Upper lobe of left lung (tissue), 6 donors: ENCODE measurements at regions not wholly inside any gene's neighbourhood (a gene's known extent, or its start where the extent isn't known, plus 50 kb on each side); places are given as distances from the start of the nearest gene placed in this dataset.

Source experiments
- ATAC-seq, 2 donors: fragments of 200-7000 bp; cut with Tn5 transposase; one replicate each; pipeline ENCODE4 v1.9.1; 2022; ENCODE audit warnings: mild to moderate bottlenecking in 2 of 2, moderate library complexity in 2 of 2; ENCODE audit not compliant: low FRiP score in 2 of 2
- DNase-seq, 2 donors: peaks; one replicate each; pipeline ENCODE4 v3.0.0-alpha.2; 2019 to 2020
- H3K27ac ChIP-seq, 4 donors: fragments of 200-600 bp; sonication (generic); one replicate each; pipeline ENCODE4 v1.5.1; 2016 to 2019
- H3K27me3 ChIP-seq, 4 donors: fragments of 200-600 bp; sonication (generic); one replicate each; pipeline ENCODE4 v1.5.1; 2017 to 2019
- H3K36me3 ChIP-seq, 4 donors: fragments of 200-600 bp; sonication (generic); one replicate each; pipeline ENCODE4 v1.5.1; 2016 to 2019
- H3K4me1 ChIP-seq, 4 donors: fragments of 200-600 bp; sonication (generic); one replicate each; pipeline ENCODE4 v1.5.1; 2018 to 2019
- H3K4me3 ChIP-seq, 4 donors: fragments of 200-600 bp; sonication (generic); one replicate each; pipeline ENCODE4 v1.5.1; 2017 to 2019; ENCODE audit warnings: mild to moderate bottlenecking in 2 of 4, moderate library complexity in 1 of 4
- H3K9me3 ChIP-seq, 4 donors: fragments of 200-600 bp; sonication (generic); one replicate each; pipeline ENCODE4 v1.5.1; 2018 to 2019
- CTCF ChIP-seq, 6 experiments: fragments of 450-650 bp in 4 of 6; fragments of 200-600 bp in 2 of 6; sonication (generic) in 2 of 6; IDR thresholded peaks; one replicate each; pipeline ENCODE4 v1.5.1; 2016 to 2019; ENCODE audit warnings: antibody characterized with exemption in 6 of 6
- EP300 ChIP-seq, 4 donors: sonication (generic); formaldehyde crosslinking; IDR thresholded peaks; one replicate each; pipeline ENCODE4 v1.5.1; 2017; ENCODE audit warnings: antibody characterized with exemption in 4 of 4, control low read depth in 2 of 4
- POLR2A ChIP-seq, 4 donors: fragments of 450-650 bp; IDR thresholded peaks; one replicate each; pipeline ENCODE4 v1.5.1; 2016 to 2017; ENCODE audit warnings: antibody characterized with exemption in 4 of 4, mild to moderate bottlenecking in 2 of 4
- POLR2AphosphoS5 ChIP-seq, 2 donors: sonication (generic); formaldehyde crosslinking; IDR thresholded peaks; one replicate each; pipeline ENCODE4 v1.5.1; 2017; ENCODE audit warnings: antibody characterized with exemption in 2 of 2
- WGBS, 2 donors: methylation state at CpG; one replicate each; pipeline ENCODE4 v1.1.5; 2017 to 2018; 5-methylcytosine and 5-hydroxymethylcytosine counted together
- donor health status: DM: no; HTN: no; CAD: no; lungs with moderate emphysema.
- donor health status: DM: no; HTN: yes; CAD: no; lungs with severe emphysema.

GRCh38 chr5:16013334-16014065, 166.1 kb downstream of the MARCHF11 start:
- H3K27ac ChIP-seq, result no peak overlapping the region
- 67% methylated on average over 3 of the region's 3 CpGs for WGBS, 2 donors
- no peak overlapping the region for H3K4me3 ChIP-seq
- DNase-seq (no peak), ATAC-seq (no peak)
- no peaks in the 10 kb centered on the region for H3K4me1 ChIP-seq
- peaks cover 0 to 11% (median 10%) of the 10 kb centered on the region in 4 donors for H3K9me3 ChIP-seq
- no peaks in the 10 kb centered on the region for H3K27me3 ChIP-seq
- TF ChIP-seq POLR2AphosphoS5 (IDR thresholded peaks at IDR 0.05), result no peak
- no peak for TF ChIP-seq POLR2A (IDR thresholded peaks at IDR 0.05)
- no peak for TF ChIP-seq EP300 (IDR thresholded peaks at IDR 0.05)
- no peak for TF ChIP-seq CTCF (IDR thresholded peaks at IDR 0.05)
- no peaks in the 10 kb centered on the region for H3K36me3 ChIP-seq

GRCh38 chr5:16009256-16009655, 170.3 kb downstream of the MARCHF11 start:
- Histone ChIP-seq H3K4me3 (no peak overlapping the region), H3K9me3 (peaks cover 0 to 11% (median 10%) of the 10 kb centered on the region in 4 donors), H3K27me3 (no peaks in the 10 kb centered on the region), H3K27ac (no peak overlapping the region), H3K4me1 (no peaks in the 10 kb centered on the region), H3K36me3 (no peaks in the 10 kb centered on the region)
- no peak for DNase-seq
- ATAC-seq, result no peak
- TF ChIP-seq EP300 (IDR thresholded peaks at IDR 0.05) (no peak), CTCF (IDR thresholded peaks at IDR 0.05) (no peak), POLR2AphosphoS5 (IDR thresholded peaks at IDR 0.05) (no peak)

GRCh38 chr5:16007750-16008415, 171.7 kb downstream of the MARCHF11 start:
- H3K4me1 ChIP-seq, result no peaks in the 10 kb centered on the region
- ATAC-seq, result no peak
- 90 to 96% methylated on average over 2 of the region's 2 CpGs for WGBS, 2 donors

GRCh38 chr5:16005225-16005624, 174.4 kb downstream of the MARCHF11 start:
- DNase-seq, result no peak
- Histone ChIP-seq H3K4me1 (no peaks in the 10 kb centered on the region), H3K9me3 (peaks cover 0 to 10% (median 9%) of the 10 kb centered on the region in 4 donors), H3K27me3 (no peaks in the 10 kb centered on the region), H3K4me3 (no peak overlapping the region), H3K36me3 (no peaks in the 10 kb centered on the region), H3K27ac (no peak overlapping the region)
- no peak for TF ChIP-seq POLR2AphosphoS5 (IDR thresholded peaks at IDR 0.05)
- TF ChIP-seq EP300 (IDR thresholded peaks at IDR 0.05), result no peak
- TF ChIP-seq POLR2A (IDR thresholded peaks at IDR 0.05), result no peak
- TF ChIP-seq CTCF (IDR thresholded peaks at IDR 0.05), result no peak
- ATAC-seq, result no peak

More at GRCh38 chr5:16007750-16008415, 171.7 kb downstream of the MARCHF11 start:
- TF ChIP-seq POLR2A (IDR thresholded peaks at IDR 0.05) (no peak), EP300 (IDR thresholded peaks at IDR 0.05) (no peak), POLR2AphosphoS5 (IDR thresholded peaks at IDR 0.05) (no peak), CTCF (IDR thresholded peaks at IDR 0.05) (no peak)
- Histone ChIP-seq H3K9me3 (peaks cover 0 to 11% (median 10%) of the 10 kb centered on the region in 4 donors), H3K27me3 (no peaks in the 10 kb centered on the region), H3K4me3 (no peak overlapping the region), H3K27ac (no peak overlapping the region), H3K36me3 (no peaks in the 10 kb centered on the region)
- DNase-seq, result no peak
